MM.1S (cell line): ENCODE measurements at regions not wholly inside any gene's neighbourhood (a gene's known extent, or its start where the extent isn't known, plus 50 kb on each side); places are given as distances from the start of the nearest gene placed in this dataset.

Experiments used
- DNase-seq: peaks from one replicate; pipeline ENCODE4 v3.0.0-alpha.2; 2015
- H2AFZ ChIP-seq: fragments of 300-600 bp; sonication (generic); 2 replicates; pipeline ENCODE4 v1.6.0; 2016; ENCODE audit warnings: antibody characterized with exemption, low read length
- H3F3A ChIP-seq: fragments of 300-600 bp; sonication (generic); 2 replicates; pipeline ENCODE4 v1.6.1; 2016; ENCODE audit warnings: mild to moderate bottlenecking, antibody characterized with exemption, low read length, moderate library complexity, mixed read lengths; ENCODE audit not compliant: insufficient read depth
- H3K27ac ChIP-seq: fragments of 300-600 bp; sonication (generic); 2 replicates; pipeline ENCODE4 v1.5.1; 2016; ENCODE audit warnings: mild to moderate bottlenecking, low read length
- H3K27me3 ChIP-seq: fragments of 300-600 bp; sonication (generic); replicated peaks from 2 replicates; pipeline ENCODE4 v1.6.0; 2016; ENCODE audit warnings: low read length; ENCODE audit not compliant: insufficient read depth
- H3K36me3 ChIP-seq: fragments of 300-600 bp; sonication (generic); replicated peaks from 2 replicates; pipeline ENCODE4 v1.6.1; 2016; ENCODE audit warnings: mild to moderate bottlenecking, low read length, mixed read lengths; ENCODE audit not compliant: insufficient read depth
- H3K4me1 ChIP-seq: fragments of 300-600 bp; sonication (generic); 2 replicates; pipeline ENCODE4 v1.6.1; 2016; ENCODE audit warnings: low read length, mixed read lengths
- H3K4me2 ChIP-seq: fragments of 300-600 bp; sonication (generic); 2 replicates; pipeline ENCODE4 v1.6.0; 2016; ENCODE audit warnings: low read depth, low read length
- H3K4me3 ChIP-seq: fragments of 300-600 bp; sonication (generic); 2 replicates; pipeline ENCODE4 v1.5.1; 2016; ENCODE audit warnings: low read length, mixed read lengths
- H3K79me2 ChIP-seq: fragments of 300-600 bp; sonication (generic); 2 replicates; pipeline ENCODE4 v1.6.1; 2016; ENCODE audit warnings: mixed run types, low read length, mixed read lengths
- H3K9ac ChIP-seq: fragments of 300-600 bp; sonication (generic); 2 replicates; pipeline ENCODE4 v1.6.1; 2016; ENCODE audit warnings: low read length, mixed read lengths
- H3K9me2 ChIP-seq: fragments of 300-600 bp; sonication (generic); replicated peaks from 2 replicates; pipeline ENCODE4 v1.6.1; 2016; ENCODE audit warnings: mild to moderate bottlenecking, low read length, mixed read lengths; ENCODE audit not compliant: insufficient read depth
- H3K9me3 ChIP-seq: fragments of 300-600 bp; sonication (generic); replicated peaks from 2 replicates; pipeline ENCODE4 v1.6.1; 2016; ENCODE audit warnings: mild to moderate bottlenecking, low read length, mixed read lengths; ENCODE audit not compliant: insufficient read depth
- H4K20me1 ChIP-seq: fragments of 300-600 bp; sonication (generic); 2 replicates; pipeline ENCODE4 v1.6.1; 2016; ENCODE audit warnings: mild to moderate bottlenecking, low read length, moderate library complexity, mixed read lengths; ENCODE audit not compliant: insufficient read depth
- CTCF ChIP-seq: fragments of 300-600 bp; sonication (generic); IDR thresholded peaks from 2 replicates; pipeline ENCODE4 v1.5.1; 2016; ENCODE audit warnings: antibody characterized with exemption, low read length, mixed read lengths
- EZH2 ChIP-seq: fragments of 300-600 bp; sonication (generic); optimal IDR thresholded peaks from 2 replicates; pipeline ENCODE3; 2017; ENCODE audit warnings: low read depth, mild to moderate bottlenecking, antibody characterized with exemption, low read length, mixed read lengths
- EZH2phosphoT487 ChIP-seq: fragments of 300-600 bp; sonication (generic); IDR thresholded peaks from 2 replicates; pipeline ENCODE4 v1.6.1; 2018; ENCODE audit warnings: antibody characterized with exemption, low read length

- no peak overlapping the region for H3K27ac ChIP-seq
- TF ChIP-seq CTCF (no peak), EZH2phosphoT487 (no peak), EZH2 (no peak)
- H3K4me2 ChIP-seq = no peak overlapping the region
- no peak for DNase-seq
- H3K9me3 ChIP-seq = no peaks in the 10 kb centered on the region
- H3K9me2 ChIP-seq = no peaks in the 10 kb centered on the region
- H3F3A ChIP-seq = no peaks in the 10 kb centered on the region
- no peaks in the 10 kb centered on the region for H3K4me1 ChIP-seq
- H3K36me3 ChIP-seq = no peaks in the 10 kb centered on the region
- no peak overlapping the region for H2AFZ ChIP-seq
- H3K4me3 ChIP-seq = no peak overlapping the region
- no peaks in the 10 kb centered on the region for H3K27me3 ChIP-seq
- H3K79me2 ChIP-seq = no peaks in the 10 kb centered on the region
- H4K20me1 ChIP-seq = no peaks in the 10 kb centered on the region
- no peak overlapping the region for H3K9ac ChIP-seq
These were observed 215.6 kb downstream of the TTC8 start for GRCh38 chr14:89040080-89040459.

- H4K20me1 ChIP-seq = no peaks in the 10 kb centered on the region
- no peaks in the 10 kb centered on the region for H3F3A ChIP-seq
- H3K4me2 ChIP-seq = peak overlapping the region; percentile 86; the same call in 1 of the 2 replicates
- H3K4me1 ChIP-seq = no peaks in the 10 kb centered on the region
- no peak overlapping the region for H3K9ac ChIP-seq
- no peaks in the 10 kb centered on the region for H3K79me2 ChIP-seq
- no peaks in the 10 kb centered on the region for H3K36me3 ChIP-seq
- peak; percentile 48 for DNase-seq
- H3K4me3 ChIP-seq = peak overlapping the region; percentile 49; the same call in 1 of the 2 replicates
- no peaks in the 10 kb centered on the region for H3K27me3 ChIP-seq
- TF ChIP-seq EZH2phosphoT487 (no peak), CTCF (peak; percentile 68), EZH2 (no peak)
- no peaks in the 10 kb centered on the region for H3K9me3 ChIP-seq
- no peak overlapping the region for H3K27ac ChIP-seq
- no peaks in the 10 kb centered on the region for H3K9me2 ChIP-seq
- peak overlapping the region; percentile 70; the same call in 1 of the 2 replicates for H2AFZ ChIP-seq
These were observed 216.2 kb downstream of the TTC8 start for GRCh38 chr14:89040460-89041256.

GRCh38 chr14:89041257-89041582 lies 216.8 kb downstream of the TTC8 start:
- Histone ChIP-seq H3K4me3 (no peak overlapping the region), H3K27me3 (no peaks in the 10 kb centered on the region), H3F3A (no peaks in the 10 kb centered on the region), H3K79me2 (no peaks in the 10 kb centered on the region), H2AFZ (no peak overlapping the region), H3K4me2 (no peak overlapping the region), H4K20me1 (no peaks in the 10 kb centered on the region), H3K9me2 (no peaks in the 10 kb centered on the region), H3K36me3 (no peaks in the 10 kb centered on the region), H3K4me1 (no peaks in the 10 kb centered on the region), H3K9ac (no peak overlapping the region), H3K9me3 (no peaks in the 10 kb centered on the region), H3K27ac (no peak overlapping the region)
- DNase-seq = no peak
- no peak for TF ChIP-seq EZH2
- no peak for TF ChIP-seq CTCF
- no peak for TF ChIP-seq EZH2phosphoT487
